ENCODE measurements at regions not wholly inside any gene's neighbourhood (a gene's known extent, or its start where the extent isn't known, plus 50 kb on each side); places are given as distances from the start of the nearest gene placed in this dataset.
A peak's percentile ranks its signal among the peaks of the same experiment; 100 is the strongest.
"Not testable (repeated sequence)": the region's sequence is repeated elsewhere in the genome, so short reads cannot be mapped to it uniquely, and the experiment has no call there.

- no peak for DNase-seq (ENCODE audit: low read depth in 1 of 2, low spot score in 1 of 2)
- H3K27ac ChIP-seq: no peak overlapping the region
- no peak overlapping the region for H3K4me3 ChIP-seq
- no peaks in the 10 kb centered on the region for H3K9me3 ChIP-seq (ENCODE audit: low read depth)
- H3K36me3 ChIP-seq: no peaks in the 10 kb centered on the region
- no peaks in the 10 kb centered on the region for H3K4me1 ChIP-seq (ENCODE audit: low read depth)
- H3K27me3 ChIP-seq: no peaks in the 10 kb centered on the region
- no peak for TF ChIP-seq CTCF (IDR thresholded peaks at IDR 0.05; ENCODE audit: low read depth, low read length)
Observed at GRCh38 chr5:79888643-79889042, 102.4 kb downstream of the MTX3 start.

DNA sequence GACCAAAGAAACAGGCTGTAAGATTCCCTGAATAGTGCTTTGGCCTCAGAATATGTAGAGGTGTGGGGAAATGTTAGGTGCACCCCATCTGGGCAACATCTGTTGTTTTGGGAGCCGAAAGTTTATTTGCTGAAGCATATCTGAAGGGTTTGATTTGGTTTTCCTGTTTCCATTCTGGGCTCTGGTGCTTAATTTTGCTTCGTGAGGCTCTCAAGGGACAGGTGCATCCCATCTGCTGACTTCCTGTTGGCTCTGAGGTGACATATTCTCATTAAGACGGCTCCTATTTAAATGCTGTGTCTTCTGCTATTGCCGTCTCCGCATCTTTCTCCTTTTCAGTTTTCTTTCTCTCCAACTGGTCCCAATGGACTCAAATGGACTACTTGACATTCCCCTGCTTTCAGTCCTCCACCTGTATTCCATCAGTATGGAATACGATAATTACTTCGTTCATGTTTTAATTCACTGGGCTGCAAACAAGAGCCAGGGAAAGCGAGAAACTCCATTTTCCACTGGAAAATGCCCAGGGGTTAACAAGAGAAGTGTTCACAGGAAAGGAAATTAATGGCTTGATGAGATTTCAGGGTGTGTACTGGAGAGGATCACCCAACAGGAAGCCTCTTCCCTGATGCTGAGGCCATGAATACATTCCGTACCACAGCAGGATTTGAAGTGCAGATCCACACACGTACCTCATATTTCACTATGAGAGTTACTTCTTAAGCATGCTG is 104.0 kb downstream of the MTX3 start:
- no peak for TF ChIP-seq CTCF (IDR thresholded peaks at IDR 0.05; ENCODE audit: low read depth, low read length)

GRCh38 chr5:79886456-79886855 is 104.6 kb downstream of the MTX3 start:
- no peaks in the 10 kb centered on the region for H3K27me3 ChIP-seq
- H3K4me1 ChIP-seq (ENCODE audit: low read depth): no peaks in the 10 kb centered on the region
- no peak for DNase-seq (ENCODE audit: low read depth in 1 of 2, low spot score in 1 of 2)
- no peak overlapping the region for H3K4me3 ChIP-seq
- no peak for TF ChIP-seq CTCF (IDR thresholded peaks at IDR 0.05; ENCODE audit: low read depth, low read length)
- H3K9me3 ChIP-seq (ENCODE audit: low read depth): no peaks in the 10 kb centered on the region
- no peaks in the 10 kb centered on the region for H3K36me3 ChIP-seq
- no peak overlapping the region for H3K27ac ChIP-seq

More for the DNA sequence above, 104.0 kb downstream of the MTX3 start:
- Histone ChIP-seq H3K27me3 (no peaks in the 10 kb centered on the region), H3K4me1 (ENCODE audit: low read depth) (no peaks in the 10 kb centered on the region), H3K9me3 (ENCODE audit: low read depth) (no peaks in the 10 kb centered on the region), H3K36me3 (no peaks in the 10 kb centered on the region), H3K4me3 (no peak overlapping the region), H3K27ac (no peak overlapping the region)
- DNase-seq (ENCODE audit: low read depth in 1 of 2, low spot score in 1 of 2): no peak

GRCh38 chr5:79879880-79880279 is 111.2 kb downstream of the MTX3 start:
- H3K4me1 ChIP-seq (ENCODE audit: low read depth); H3K36me3 ChIP-seq; DNase-seq (ENCODE audit: low read depth in 1 of 2, low spot score in 1 of 2); H3K27me3 ChIP-seq; H3K4me3 ChIP-seq; H3K9me3 ChIP-seq (ENCODE audit: low read depth); H3K27ac ChIP-seq: not testable (repeated sequence)

DNA sequence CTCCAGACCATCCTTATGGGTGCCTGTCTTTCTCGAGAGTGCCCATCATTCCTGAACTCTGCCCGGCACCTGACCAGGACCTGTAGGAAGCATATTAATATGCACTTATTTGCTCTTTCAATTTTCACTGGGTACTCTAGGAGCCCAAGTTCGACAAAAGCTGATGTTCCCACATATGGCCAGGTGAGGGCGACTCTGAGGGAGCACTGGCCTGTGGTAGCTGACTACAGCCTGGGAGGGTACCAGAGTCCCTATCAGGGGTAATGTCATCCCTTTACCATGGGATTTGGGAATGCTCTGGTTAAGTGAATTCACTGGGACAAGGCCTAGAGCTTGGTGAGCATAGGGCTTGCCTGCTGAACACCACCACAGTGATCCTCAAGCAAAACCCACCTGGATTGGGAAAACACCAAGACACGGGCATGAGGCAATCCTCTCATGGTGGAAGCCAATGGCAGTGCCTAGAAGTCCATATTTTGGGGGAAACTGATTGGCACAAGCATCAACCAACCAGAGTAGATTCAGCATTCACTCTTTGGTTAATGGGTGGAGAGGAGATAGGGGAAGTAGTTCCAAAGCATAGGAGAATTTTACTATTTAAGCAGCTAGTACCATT is 112.2 kb downstream of the MTX3 start:
- no peaks in the 10 kb centered on the region for H3K9me3 ChIP-seq (ENCODE audit: low read depth)
- no peak overlapping the region for H3K4me3 ChIP-seq
- H3K4me1 ChIP-seq (ENCODE audit: low read depth): no peaks in the 10 kb centered on the region
- TF ChIP-seq CTCF (IDR thresholded peaks at IDR 0.05; ENCODE audit: low read depth, low read length): peak; percentile 39
- H3K27me3 ChIP-seq: no peaks in the 10 kb centered on the region
- peak in 1 of 2 donors; percentile 9 for DNase-seq (ENCODE audit: low read depth in 1 of 2, low spot score in 1 of 2)
- H3K36me3 ChIP-seq: no peaks in the 10 kb centered on the region
- H3K27ac ChIP-seq: no peak overlapping the region

- no peaks in the 10 kb centered on the region for H3K4me1 ChIP-seq (ENCODE audit: low read depth)
- H3K4me3 ChIP-seq: no peak overlapping the region
- no peak overlapping the region for H3K27ac ChIP-seq
- no peaks in the 10 kb centered on the region for H3K27me3 ChIP-seq
- no peaks in the 10 kb centered on the region for H3K36me3 ChIP-seq
- no peak for TF ChIP-seq CTCF (IDR thresholded peaks at IDR 0.05; ENCODE audit: low read depth, low read length)
- DNase-seq (ENCODE audit: low read depth in 1 of 2, low spot score in 1 of 2): no peak
- no peaks in the 10 kb centered on the region for H3K9me3 ChIP-seq (ENCODE audit: low read depth)
Observed at GRCh38 chr5:79878136-79878679, 112.9 kb downstream of the MTX3 start.
